ENCODE measurements at regions not wholly inside any gene's neighbourhood (a gene's known extent, or its start where the extent isn't known, plus 50 kb on each side); places are given as distances from the start of the nearest gene placed in this dataset.

- TF ChIP-seq CTCF (IDR thresholded peaks at IDR 0.05) (no peak), POLR2A (IDR thresholded peaks at IDR 0.05) (no peak), EP300 (IDR thresholded peaks at IDR 0.05) (no peak)
Measured at GRCh38 chr3:135837977-135838631, 127.4 kb upstream of the PPP2R3A start.
